Posterior vena cava (tissue), 2 donors: ENCODE measurements at regions not wholly inside any gene's neighbourhood (a gene's known extent, or its start where the extent isn't known, plus 50 kb on each side); places are given as distances from the start of the nearest gene placed in this dataset.
"Not testable (repeated sequence)": the region's sequence is repeated elsewhere in the genome, so short reads cannot be mapped to it uniquely, and the experiment has no call there.

Experiments
- DNase-seq: peaks from one replicate; pipeline ENCODE4 v3.0.0-alpha.2; 2020; ENCODE audit warnings: low spot score
- intact Hi-C, 2 donors: fragments of 100-400 bp; cut with DNase I; formaldehyde crosslinking; loops; one replicate each; pipeline versions ENCODE4 v1.14.1 to v1.14.2; 2022 to 2023
- donor health status: DM: yes; HTN: yes; CAD: no.
- donor health status: DM: yes; HTN: yes; CAD: no.

- no peak for DNase-seq
- intact Hi-C loops: no loop called here
Measured at GRCh38 chr15:87572381-87572910, 684.1 kb downstream of the NTRK3 start.

DNA sequence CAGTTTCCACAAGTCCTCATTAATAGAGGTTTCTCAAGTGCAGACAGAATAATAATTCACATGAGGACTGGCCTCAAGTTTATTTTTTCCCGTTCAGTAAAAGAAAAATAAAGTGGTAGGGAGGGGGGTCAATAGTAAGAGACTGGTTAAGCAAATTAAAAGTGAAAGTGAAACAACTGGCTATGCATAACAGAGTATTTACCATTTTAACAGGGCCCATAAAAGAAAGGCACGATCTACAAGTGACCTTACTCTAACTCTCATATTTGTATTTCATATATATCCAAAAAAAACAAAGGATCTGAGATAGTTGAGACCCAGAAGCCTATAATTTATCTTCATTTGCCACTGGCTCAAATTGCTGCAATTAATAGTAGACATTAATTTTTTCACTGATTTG lies 686.3 kb downstream of the NTRK3 start:
- no peak for DNase-seq
- intact Hi-C loops: no loop called here

DNA sequence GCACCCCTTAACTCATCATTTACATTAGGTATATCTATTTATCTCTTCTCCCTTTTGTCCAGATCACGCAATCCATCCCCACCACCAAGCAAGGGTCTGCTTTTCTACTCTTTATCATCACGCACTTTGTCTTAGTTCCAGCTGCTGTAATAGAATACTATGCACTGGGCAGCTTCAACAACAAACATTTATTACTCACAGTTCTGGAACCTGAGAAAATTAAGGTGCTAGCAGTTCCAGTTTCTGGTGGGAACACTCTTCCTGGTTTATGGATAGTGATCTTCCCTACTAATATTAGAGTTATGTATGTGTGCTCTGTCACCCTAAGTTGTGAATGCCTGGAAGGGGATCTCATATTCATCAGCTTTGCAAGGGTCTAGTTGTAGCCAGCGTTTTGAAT lies 687.0 kb downstream of the NTRK3 start:
- DNase-seq: no peak
- intact Hi-C loops: no loop called here

GRCh38 chr15:87567406-87568030 lies 689.0 kb downstream of the NTRK3 start:
- intact Hi-C loops: no loop called here
- DNase-seq: no peak

DNA sequence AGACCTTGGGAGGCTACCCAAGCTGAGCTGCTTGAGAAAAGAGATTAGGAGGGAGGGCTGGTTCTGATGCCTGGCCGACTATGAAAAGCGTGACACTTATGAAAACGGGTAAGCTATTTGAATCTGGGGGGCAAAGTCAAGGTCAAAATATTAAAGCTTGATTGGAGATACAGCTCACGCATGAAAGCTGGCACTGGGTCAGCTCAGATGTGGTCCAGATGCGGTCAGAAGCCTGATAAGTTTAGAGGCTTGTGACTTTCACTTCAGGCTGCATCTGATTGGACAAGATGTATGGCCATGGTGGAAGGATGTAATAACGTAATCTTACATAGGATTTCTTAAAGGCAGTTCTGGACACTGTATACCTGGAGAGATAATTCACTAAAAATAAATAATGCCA lies 690.3 kb downstream of the NTRK3 start:
- intact Hi-C loops: no loop called here
- no peak for DNase-seq

DNA sequence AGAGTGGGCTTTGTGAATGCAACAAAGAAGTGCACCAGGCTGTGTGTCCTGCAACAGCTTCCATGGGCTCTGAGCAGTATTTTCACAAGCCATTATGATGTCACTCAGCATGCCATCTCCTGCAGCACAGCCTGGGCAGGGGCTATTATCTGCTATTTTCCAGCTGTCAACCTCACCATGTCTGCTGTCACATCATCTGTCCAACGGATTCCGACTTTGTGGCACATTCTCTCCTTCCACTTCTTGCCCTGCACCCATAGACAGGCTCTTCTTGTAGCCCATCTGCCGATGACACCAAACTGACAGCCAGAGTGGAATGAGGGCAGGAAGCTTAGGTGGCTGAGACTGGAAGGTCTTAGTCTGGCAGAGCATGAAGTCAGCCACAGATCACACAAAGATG lies 691.9 kb downstream of the NTRK3 start:
- intact Hi-C loops: no loop called here
- no peak for DNase-seq

GRCh38 chr15:87563869-87564268 lies 692.7 kb downstream of the NTRK3 start:
- intact Hi-C loops: no loop called here
- no peak for DNase-seq

DNA sequence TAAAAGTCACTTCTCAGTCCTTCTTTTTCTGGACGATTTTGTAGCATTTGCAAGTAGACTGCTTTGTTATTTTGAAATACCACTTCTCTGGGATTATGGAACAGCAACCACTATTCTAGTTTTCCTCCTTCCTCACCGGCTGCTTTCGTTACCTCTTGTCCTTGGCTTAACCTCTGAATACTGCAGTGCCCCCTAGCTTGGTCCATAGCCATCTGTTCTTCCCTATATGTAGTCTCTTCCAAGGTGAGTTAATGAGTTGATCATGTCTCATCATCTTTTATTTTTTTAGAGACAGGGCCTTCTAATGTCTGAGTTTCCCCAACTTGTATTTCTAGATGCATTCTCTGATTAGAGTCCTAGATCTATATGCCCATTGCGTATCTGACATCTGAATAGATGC lies 694.3 kb downstream of the NTRK3 start:
- no peak for DNase-seq
- intact Hi-C loops: no loop called here

- intact Hi-C loops: no loop called here
- no peak for DNase-seq
Measured at GRCh38 chr15:87561641-87562040, 694.9 kb downstream of the NTRK3 start.

DNA sequence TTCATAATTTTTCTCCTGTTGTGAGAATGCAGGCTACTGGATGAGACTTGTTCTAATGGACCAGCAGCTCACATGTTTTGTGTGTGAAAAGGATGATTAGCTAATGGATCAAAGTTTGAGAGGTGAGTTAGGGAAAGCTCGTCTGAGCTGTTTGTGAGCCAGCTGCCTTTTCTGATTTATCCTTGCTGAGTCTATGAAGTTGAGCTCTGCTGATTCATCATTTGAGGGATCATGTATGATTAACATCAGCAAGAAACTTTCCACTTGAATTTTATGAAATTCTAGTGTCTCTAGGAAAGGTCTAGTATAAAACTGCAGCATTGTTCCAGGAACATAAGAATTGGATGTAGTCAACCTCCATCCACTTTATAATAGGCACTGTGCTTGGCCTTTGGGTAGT lies 698.7 kb downstream of the NTRK3 start:
- intact Hi-C loops: no loop called here

DNA sequence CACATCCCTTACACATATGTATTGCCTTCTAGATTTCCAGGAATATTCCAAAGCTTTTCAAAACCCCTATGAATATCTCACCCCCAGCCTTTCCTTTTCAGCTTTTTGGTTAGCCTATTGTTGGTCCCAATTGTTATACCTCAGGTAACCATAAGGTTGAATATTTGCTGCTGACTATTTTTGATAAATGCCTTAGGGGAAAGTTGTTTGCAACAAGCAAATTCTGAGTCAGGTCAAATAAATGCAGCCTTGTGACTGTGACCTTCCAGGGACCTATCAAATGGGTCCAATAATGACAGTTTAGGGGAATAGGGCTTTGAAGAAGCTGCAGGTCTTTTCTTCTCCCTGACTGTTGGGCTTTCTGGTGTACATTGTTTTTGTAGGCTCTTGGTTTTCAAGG lies 699.7 kb downstream of the NTRK3 start:
- intact Hi-C loops: no loop called here
- no peak for DNase-seq

More for the DNA sequence above, 698.7 kb downstream of the NTRK3 start:
- DNase-seq: no peak

DNA sequence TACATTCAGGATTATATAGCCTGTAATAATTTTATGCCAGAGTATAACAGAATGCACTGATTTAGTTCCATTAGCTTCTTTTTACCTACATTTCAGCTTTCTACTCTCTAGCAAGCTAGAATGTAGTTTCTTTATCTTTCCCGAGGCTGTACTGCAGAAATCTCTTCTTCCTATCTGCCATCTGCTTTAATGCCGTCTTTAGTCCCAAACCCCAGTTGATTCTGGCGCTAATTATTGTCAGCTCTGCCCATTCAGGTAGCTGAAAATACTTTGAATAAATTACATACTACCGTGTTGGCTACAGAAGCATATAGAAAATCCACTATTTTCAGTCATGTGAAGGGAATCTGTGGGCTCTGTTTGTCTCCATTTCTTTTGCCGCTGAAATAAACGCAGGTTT lies 706.7 kb downstream of the NTRK3 start:
- intact Hi-C loops: loop anchor here in 1 of 2 donors (5.0 kb wide), 1 partner anchor 712 kb away; no protein-coding TSS in a partner anchor

GRCh38 chr15:87549296-87549695 lies 707.2 kb downstream of the NTRK3 start:
- intact Hi-C loops: no loop called here
- DNase-seq: no peak

More for the DNA sequence above, 706.7 kb downstream of the NTRK3 start:
- DNase-seq: no peak

- intact Hi-C loops, DNase-seq: not testable (repeated sequence)
Measured at GRCh38 chr15:87548590-87548989, 707.9 kb downstream of the NTRK3 start.

GRCh38 chr15:87547470-87548181 lies 708.9 kb downstream of the NTRK3 start:
- no peak for DNase-seq
- intact Hi-C loops: no loop called here

DNA sequence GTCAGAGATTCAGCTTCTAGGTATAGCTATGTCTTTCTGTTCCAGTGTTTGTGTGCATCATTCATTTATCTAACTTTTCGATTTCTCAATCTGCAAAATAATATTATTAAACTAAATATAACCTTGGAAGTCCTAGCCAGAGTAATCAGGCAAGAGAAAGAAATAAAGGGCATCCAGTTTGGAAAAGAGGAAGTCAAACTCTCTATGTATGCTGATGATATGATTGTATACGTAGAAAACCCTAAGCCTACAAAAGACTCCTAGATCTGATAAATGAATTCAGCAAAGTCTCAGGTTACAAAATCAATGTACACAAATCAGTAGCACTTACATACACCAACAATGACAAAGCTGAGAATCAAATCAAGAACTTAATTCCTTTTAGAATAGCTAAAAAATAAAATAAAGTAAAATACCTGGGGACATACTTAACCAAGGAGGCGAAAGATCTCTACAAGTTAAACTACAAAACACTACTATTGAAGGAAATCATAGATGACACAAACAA lies 718.2 kb downstream of the NTRK3 start:
- DNase-seq: no peak
- intact Hi-C loops: no loop called here

DNA sequence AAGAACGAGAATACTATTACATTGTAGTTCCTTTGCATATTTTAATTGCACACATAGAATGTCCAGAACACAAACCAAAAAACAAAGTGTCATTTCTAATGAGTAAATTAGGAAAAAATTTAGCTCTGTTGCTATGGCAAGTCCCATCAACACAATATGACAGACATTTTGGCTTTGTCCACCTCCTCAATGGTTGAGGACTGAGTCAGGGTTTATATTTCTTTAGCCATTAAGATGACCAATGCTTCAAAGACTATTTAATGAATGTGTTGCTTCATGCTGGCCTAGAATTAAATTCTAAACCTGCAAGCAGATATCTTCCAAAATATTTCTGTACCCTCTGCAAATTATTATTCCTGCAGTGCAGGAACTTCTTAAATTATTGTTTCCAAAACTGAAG lies 719.2 kb downstream of the NTRK3 start:
- intact Hi-C loops: no loop called here
- no peak for DNase-seq

GRCh38 chr15:87533637-87534036 lies 722.9 kb downstream of the NTRK3 start:
- intact Hi-C loops, DNase-seq: not testable (repeated sequence)

DNA sequence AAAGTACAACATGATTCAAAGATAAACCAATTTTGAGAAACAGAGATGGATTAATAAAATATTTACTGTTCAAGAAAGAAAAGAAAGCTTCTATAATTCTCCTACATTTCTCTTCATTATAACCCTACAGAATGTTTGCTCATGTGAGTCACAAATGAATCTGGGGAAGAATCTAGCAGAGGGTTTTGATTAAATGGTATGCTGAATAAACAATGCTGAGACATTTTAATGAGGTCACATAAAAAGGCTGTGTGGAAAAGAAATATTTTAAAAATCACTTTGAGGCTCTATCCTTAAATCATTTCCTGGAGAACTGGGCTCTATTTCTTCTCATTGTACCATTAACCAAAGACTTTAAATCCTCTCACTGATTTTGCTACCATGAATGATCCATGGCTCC lies 727.7 kb downstream of the NTRK3 start:
- no peak for DNase-seq
- intact Hi-C loops: no loop called here

DNA sequence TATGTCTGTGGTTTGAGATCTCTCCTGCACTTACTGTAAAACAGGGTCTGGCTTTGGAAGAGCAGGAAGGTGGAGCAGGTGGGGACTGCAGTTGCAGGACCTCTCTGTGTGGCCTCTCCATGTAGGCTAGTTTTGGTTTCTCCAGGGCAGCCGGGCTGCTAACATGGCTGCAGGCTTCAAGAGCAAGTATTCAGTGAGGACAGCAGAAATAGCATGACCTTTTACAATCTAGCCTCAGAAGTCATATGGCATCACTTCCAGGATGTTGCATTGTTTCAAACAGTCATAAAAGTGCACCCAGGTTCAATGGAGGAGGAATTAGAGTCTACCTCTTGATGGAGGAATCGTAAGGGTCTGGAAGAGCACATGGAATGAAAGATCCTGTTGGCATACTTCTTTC lies 728.7 kb downstream of the NTRK3 start:
- no peak for DNase-seq
- intact Hi-C loops: no loop called here

GRCh38 chr15:87527416-87527815 lies 729.1 kb downstream of the NTRK3 start:
- intact Hi-C loops: no loop called here
- DNase-seq: no peak
